Fibroblast of peridontal ligament (primary cell): ENCODE measurements at regions not wholly inside any gene's neighbourhood (a gene's known extent, or its start where the extent isn't known, plus 50 kb on each side); places are given as distances from the start of the nearest gene placed in this dataset.

Source experiments
- DNase-seq: peaks from one replicate; pipeline ENCODE4 v3.0.0-alpha.2; 2010; ENCODE audit errors: extremely low read depth

GRCh38 chr4:18291256-18291655, 269.7 kb upstream of the LCORL start:
- no peak for DNase-seq

GRCh38 chr4:18285357-18285756, 263.8 kb upstream of the LCORL start:
- no peak for DNase-seq

- DNase-seq, result no peak
Measured at GRCh38 chr4:18278244-18278643, 256.7 kb upstream of the LCORL start.

- no peak for DNase-seq
Measured at GRCh38 chr4:18262832-18263231, 241.3 kb upstream of the LCORL start.

GRCh38 chr4:18252052-18252451, 230.5 kb upstream of the LCORL start:
- no peak for DNase-seq

- no peak for DNase-seq
Measured at GRCh38 chr4:18250564-18250963, 229.0 kb upstream of the LCORL start.

- DNase-seq, result no peak
Measured at GRCh38 chr4:18248611-18249010, 227.1 kb upstream of the LCORL start.

DNA sequence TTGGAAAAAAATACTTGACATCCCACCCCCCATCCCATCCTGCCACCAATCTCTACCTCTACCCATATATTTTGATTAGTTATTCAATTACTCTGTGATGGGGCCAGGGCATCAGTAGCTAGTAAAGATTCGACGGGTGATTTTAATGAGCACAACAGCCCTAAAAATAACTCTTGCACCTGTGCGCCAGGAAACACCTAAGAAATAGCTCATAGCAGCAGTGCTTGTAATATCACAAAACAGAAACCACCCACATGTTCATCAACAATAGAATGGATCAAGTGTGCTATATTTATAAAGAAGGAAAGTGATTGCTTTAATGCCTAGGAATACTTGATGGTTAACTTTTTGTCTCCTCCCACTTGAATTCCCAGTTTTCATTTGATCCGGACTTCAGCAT, 225.6 kb upstream of the LCORL start:
- no peak for DNase-seq

- DNase-seq, result no peak
Measured at GRCh38 chr4:18242919-18243693, 221.6 kb upstream of the LCORL start.

DNA sequence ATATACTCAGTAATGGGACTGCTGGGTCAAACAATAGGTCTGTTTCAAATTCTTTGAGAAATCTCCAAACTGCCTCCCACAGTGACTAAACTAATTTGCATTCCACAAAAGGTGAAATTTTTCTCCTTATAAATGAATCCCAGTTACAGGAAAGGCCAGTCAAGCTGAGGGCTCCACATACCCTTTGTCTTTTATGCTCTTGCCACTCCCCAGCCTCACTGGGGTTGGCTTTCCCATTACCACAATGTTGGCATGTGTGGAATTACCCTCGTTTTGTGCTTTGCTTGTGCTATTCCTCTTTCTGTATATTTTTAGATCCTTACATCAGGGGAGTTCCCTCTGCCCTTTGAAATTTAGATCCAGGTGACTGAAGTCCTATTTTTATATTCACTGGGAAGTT, 220.2 kb upstream of the LCORL start:
- DNase-seq, result no peak

GRCh38 chr4:18234108-18234507, 212.6 kb upstream of the LCORL start:
- no peak for DNase-seq

DNA sequence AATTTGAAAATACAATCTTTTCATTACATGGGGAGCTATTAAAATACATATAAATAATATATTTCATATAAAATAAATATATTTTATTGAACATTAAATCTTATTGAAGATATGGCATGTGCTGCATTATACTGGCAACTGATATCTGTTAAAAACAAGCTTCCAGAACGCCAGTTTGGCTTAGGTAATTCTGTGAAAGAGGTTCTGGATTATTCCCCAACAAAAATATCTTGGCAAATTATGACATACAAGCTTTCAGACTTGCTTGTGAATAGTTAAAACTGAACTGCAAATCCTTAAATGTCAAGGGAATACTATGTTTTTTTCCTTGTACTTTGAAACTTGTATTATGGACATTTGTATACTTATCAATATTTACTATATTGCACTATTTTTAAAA, 210.2 kb upstream of the LCORL start:
- no peak for DNase-seq

DNA sequence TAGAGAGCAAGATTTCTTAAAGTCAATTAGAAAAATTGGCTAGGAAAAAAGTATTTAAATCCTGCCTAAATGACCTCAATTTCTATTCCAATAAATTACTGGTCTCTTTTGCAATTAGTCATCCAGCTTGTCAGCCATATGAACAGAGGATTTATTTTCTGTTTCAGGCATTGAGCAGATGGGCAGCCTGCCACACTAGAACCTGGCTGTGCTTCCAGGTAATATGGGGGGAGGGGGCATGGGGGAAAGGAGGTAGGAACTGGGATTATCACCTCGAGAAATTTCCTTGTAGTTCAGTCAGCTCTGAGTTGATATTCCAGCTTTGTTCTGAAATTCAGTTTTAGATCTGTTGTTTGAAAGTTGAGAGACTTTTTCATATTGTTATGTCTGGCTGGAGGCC, 206.3 kb upstream of the LCORL start:
- DNase-seq, result no peak

DNA sequence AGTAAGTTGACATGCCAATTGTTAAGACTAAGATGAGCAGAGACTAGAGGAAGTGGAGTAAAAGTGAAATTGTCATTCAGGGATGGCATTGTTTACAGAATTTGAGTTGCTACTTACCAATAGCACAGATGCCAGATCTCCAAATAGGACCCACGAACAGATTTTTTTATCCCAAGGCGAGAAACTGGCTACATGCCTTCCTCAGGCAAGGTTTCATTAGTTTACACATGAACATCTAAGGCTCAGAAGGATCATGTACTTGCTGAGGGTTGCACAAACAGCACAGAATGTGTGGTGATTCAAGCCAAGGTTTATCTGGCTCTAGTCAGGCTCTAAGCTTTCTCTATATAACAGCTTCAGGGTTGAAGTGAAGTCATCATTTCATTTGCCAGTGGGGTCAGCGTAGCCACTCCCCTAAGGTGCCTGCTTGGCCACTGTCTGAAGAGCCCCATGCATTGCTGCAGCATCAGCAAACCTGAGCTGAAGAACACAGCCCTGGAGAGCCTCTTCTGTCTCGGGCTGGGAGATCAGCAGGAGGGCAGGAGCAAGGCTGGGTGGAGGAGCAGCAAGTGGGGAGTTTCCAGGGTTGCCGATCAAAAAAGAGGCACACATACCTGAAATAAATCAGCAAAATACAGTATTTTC, 193.0 kb upstream of the LCORL start:
- DNase-seq, result no peak

GRCh38 chr4:18213576-18214198, 192.1 kb upstream of the LCORL start:
- DNase-seq, result no peak

GRCh38 chr4:18209448-18209847, 187.9 kb upstream of the LCORL start:
- no peak for DNase-seq

GRCh38 chr4:18203966-18204365, 182.4 kb upstream of the LCORL start:
- DNase-seq, result no peak

DNA sequence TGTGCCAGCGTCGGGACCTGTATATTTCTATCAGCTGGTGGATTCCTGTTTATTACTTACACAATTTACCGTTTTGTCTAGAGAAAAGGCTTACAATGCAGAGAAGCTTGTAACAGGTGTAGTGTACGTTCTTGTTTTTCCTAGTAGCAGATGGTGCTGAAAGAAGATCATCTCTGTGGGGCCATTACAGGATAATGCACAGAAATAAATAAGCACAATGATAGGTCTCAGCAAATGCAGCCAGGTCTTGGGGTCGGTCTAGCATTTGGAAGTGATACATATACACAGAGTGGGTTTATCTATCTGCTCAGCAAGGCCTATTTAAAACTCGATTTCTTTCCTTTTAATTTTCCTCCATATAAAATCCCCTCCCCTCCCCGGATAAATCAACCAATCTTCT, 180.9 kb upstream of the LCORL start:
- DNase-seq, result no peak

GRCh38 chr4:18201885-18202284, 180.3 kb upstream of the LCORL start:
- no peak for DNase-seq

DNA sequence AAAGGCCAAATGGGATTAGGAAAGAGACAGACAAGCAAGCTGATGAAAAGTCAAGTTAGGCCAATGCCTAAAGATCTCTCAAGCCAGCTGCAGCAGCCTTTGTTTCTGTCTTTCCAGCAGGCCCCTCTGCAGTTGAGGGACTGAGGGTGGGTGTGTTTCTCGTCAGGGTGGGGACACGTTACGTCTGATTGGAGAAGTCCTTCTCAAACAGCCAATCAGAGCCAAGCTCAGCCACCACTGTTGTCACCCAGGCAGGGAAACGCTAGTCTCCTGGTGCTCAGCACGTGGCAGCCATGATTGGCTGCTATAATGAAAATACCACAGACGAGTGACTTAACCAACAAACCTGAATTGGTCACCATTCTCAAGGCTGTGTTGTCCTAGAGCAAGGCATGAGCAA, 177.1 kb upstream of the LCORL start:
- DNase-seq, result no peak

GRCh38 chr4:18197467-18197866, 175.9 kb upstream of the LCORL start:
- DNase-seq, result no peak

- DNase-seq, result no peak
Measured at GRCh38 chr4:18194278-18194677, 172.7 kb upstream of the LCORL start.

DNA sequence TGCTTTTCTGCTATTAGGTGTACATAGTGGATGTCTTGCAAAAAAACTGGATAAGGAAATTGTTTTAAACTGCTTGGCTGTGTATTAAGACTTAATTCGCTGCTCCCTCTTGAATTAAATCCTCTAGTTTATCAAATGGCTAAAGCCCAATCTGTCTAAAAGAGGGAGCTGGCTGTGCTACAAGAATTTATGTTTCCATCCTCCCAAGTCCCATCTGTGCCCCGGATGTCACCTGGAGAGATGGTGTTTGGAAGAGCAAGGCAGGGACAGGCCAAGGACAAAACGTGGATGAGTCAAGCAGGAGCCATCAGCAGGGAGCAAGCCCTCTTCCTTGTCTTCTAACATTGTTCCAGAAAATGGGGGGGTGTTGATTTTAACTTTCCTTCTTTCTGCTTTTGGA, 171.3 kb upstream of the LCORL start:
- DNase-seq, result no peak
